ENCODE measurements at regions not wholly inside any gene's neighbourhood (a gene's known extent, or its start where the extent isn't known, plus 50 kb on each side); places are given as distances from the start of the nearest gene placed in this dataset.
"Not testable (repeated sequence)": the region's sequence is repeated elsewhere in the genome, so short reads cannot be mapped to it uniquely, and the experiment has no call there.

DNA sequence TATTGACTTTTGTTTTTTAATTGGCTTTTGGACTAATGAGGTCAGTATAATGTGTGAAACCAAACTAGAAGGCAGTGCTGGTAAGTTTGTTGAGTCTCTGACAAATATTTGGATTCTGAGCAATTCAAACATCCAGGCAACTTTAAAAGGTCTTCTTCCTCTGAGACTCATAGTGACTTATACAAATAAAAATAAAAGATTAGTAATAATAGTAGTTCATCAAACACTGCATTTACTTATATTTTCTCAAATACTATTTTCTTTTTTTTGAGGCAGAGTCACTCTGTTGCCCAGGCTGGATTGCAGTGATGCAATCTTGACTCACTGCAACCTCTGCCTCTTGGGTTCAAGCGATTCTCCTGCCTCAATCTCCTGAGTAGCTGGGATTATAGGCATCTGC, 337.9 kb downstream of the DAD1 start:
- H3K27ac Mint-ChIP-seq (ENCODE audit: unreplicated experiment) = no peak overlapping the region
- no peaks in the 10 kb centered on the region for H3K36me3 Mint-ChIP-seq (ENCODE audit: insufficient read depth, unreplicated experiment)
- intact Hi-C loops (cut with micrococcal nuclease; ENCODE audit: unreplicated experiment) = no loop called here
- CTCF ChIA-PET = no interaction called here
- no peak for DNase-seq
- peaks cover 49% of the 10 kb centered on the region for H3K27me3 Mint-ChIP-seq (ENCODE audit: unreplicated experiment)
- H3K9me3 Mint-ChIP-seq (ENCODE audit: low read depth, unreplicated experiment) = no peaks in the 10 kb centered on the region
- H3K4me1 Mint-ChIP-seq (ENCODE audit: low read depth, unreplicated experiment) = no peaks in the 10 kb centered on the region
- TF ChIP-seq CTCF (IDR thresholded peaks at IDR 0.05; ENCODE audit: unreplicated experiment) = no peak
- BruUV-seq (replicated peaks) = no TSS peak
- no peak overlapping the region for H3K4me3 Mint-ChIP-seq (ENCODE audit: low read depth, unreplicated experiment)

DNA sequence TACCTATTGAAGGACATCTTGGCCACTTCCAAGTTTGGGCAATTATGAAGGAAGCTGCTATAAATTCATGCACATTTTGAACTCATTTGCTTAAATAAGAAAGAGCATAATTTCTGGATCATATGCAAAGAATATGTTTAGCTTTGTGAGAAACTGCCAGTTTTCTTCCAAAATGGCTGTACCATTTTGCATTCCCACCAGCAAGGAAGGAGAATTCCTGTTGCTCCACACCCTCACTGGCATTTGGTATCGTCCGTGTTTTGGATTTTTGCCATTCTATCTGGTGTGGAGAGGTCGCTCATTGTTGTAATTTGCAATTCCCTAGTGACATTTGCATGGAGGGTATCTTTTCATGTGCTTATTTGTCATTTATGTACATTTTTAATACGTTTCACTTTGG, 339.3 kb downstream of the DAD1 start:
- TF ChIP-seq CTCF (IDR thresholded peaks at IDR 0.05; ENCODE audit: unreplicated experiment) = no peak
- no TSS peak for BruUV-seq (replicated peaks)
- no peaks in the 10 kb centered on the region for H3K36me3 Mint-ChIP-seq (ENCODE audit: insufficient read depth, unreplicated experiment)
- CTCF ChIA-PET = no interaction called here
- H3K27ac Mint-ChIP-seq (ENCODE audit: unreplicated experiment) = no peak overlapping the region
- H3K9me3 Mint-ChIP-seq (ENCODE audit: low read depth, unreplicated experiment) = no peaks in the 10 kb centered on the region
- H3K4me3 Mint-ChIP-seq (ENCODE audit: low read depth, unreplicated experiment) = no peak overlapping the region
- intact Hi-C loops (cut with micrococcal nuclease; ENCODE audit: unreplicated experiment) = no loop called here
- H3K27me3 Mint-ChIP-seq (ENCODE audit: unreplicated experiment) = peaks cover 41% of the 10 kb centered on the region
- DNase-seq = no peak
- no peaks in the 10 kb centered on the region for H3K4me1 Mint-ChIP-seq (ENCODE audit: low read depth, unreplicated experiment)

- Mint-ChIP-seq H3K4me1 (ENCODE audit: low read depth, unreplicated experiment) (no peaks in the 10 kb centered on the region), H3K4me3 (ENCODE audit: low read depth, unreplicated experiment) (no peak overlapping the region), H3K9me3 (ENCODE audit: low read depth, unreplicated experiment) (no peaks in the 10 kb centered on the region), H3K27ac (ENCODE audit: unreplicated experiment) (no peak overlapping the region), H3K27me3 (ENCODE audit: unreplicated experiment) (peaks cover 50% of the 10 kb centered on the region), H3K36me3 (ENCODE audit: insufficient read depth, unreplicated experiment) (no peaks in the 10 kb centered on the region)
- BruUV-seq (replicated peaks) = no TSS peak
- no peak for TF ChIP-seq CTCF (IDR thresholded peaks at IDR 0.05; ENCODE audit: unreplicated experiment)
- CTCF ChIA-PET = no interaction called here
- no peak for DNase-seq
- intact Hi-C loops (cut with micrococcal nuclease; ENCODE audit: unreplicated experiment) = no loop called here
These were observed 344.9 kb downstream of the DAD1 start for GRCh38 chr14:22243971-22244581.

DNA sequence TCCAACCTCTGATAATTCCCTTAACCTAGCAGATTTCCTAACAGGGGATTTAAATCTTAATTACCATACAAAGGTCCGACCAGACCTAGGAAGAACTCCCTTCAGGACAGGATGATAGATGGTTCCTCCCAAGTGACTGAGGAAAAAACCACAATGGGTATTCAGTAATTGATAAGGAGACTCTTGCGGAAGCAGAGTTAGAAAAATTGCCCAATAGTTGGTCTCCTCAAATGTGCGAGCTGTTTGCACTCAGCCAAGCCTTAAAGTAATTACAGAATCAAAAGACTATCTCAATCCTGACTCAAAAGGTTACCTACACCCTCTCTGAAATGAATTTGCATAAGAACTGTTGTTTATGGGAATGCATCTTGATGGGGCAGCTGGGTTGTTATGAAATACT, 350.7 kb downstream of the DAD1 start:
- H3K27me3 Mint-ChIP-seq (ENCODE audit: unreplicated experiment) = peaks cover 62% of the 10 kb centered on the region
- CTCF ChIA-PET; H3K4me3 Mint-ChIP-seq (ENCODE audit: low read depth, unreplicated experiment); H3K9me3 Mint-ChIP-seq (ENCODE audit: low read depth, unreplicated experiment); BruUV-seq (replicated peaks); H3K4me1 Mint-ChIP-seq (ENCODE audit: low read depth, unreplicated experiment); DNase-seq; H3K27ac Mint-ChIP-seq (ENCODE audit: unreplicated experiment); intact Hi-C loops (cut with micrococcal nuclease; ENCODE audit: unreplicated experiment); H3K36me3 Mint-ChIP-seq (ENCODE audit: insufficient read depth, unreplicated experiment): not testable (repeated sequence)

DNA sequence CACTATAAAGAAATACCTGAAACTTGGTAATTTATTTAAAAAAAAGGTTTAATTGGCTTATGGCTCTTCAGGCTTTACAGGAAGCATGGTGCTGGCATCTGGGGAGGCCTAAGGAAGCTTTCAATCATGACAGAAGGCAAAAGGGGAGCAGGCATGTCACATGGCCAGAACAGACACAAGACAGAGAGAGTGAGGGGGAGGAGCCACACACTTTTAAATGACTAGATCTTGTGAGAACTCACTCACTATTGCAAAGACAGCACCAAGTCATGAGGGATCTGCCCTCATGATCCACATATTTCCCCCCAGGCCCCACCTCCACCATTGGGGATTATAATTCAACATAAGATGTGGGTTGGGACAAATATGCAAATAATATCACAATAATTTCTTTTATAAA, 355.6 kb downstream of the DAD1 start:
- no peak overlapping the region for H3K4me3 Mint-ChIP-seq (ENCODE audit: low read depth, unreplicated experiment)
- no peak for DNase-seq
- no TSS peak for BruUV-seq (replicated peaks)
- H3K27me3 Mint-ChIP-seq (ENCODE audit: unreplicated experiment) = peaks cover 26% of the 10 kb centered on the region
- no peaks in the 10 kb centered on the region for H3K4me1 Mint-ChIP-seq (ENCODE audit: low read depth, unreplicated experiment)
- TF ChIP-seq CTCF (IDR thresholded peaks at IDR 0.05; ENCODE audit: unreplicated experiment) = no peak
- no peaks in the 10 kb centered on the region for H3K36me3 Mint-ChIP-seq (ENCODE audit: insufficient read depth, unreplicated experiment)
- peaks cover 3% of the 10 kb centered on the region for H3K9me3 Mint-ChIP-seq (ENCODE audit: low read depth, unreplicated experiment)
- no peak overlapping the region for H3K27ac Mint-ChIP-seq (ENCODE audit: unreplicated experiment)
- intact Hi-C loops (cut with micrococcal nuclease; ENCODE audit: unreplicated experiment) = no loop called here
- CTCF ChIA-PET = no interaction called here

Data from Calu3 (cell line).